Activated CD4-positive, alpha-beta T cell treated with anti-CD3 and anti-CD28 coated beads, Interleukin-2, amount 10 ng/mL, durations not matched to agents 7 days and 5 days (primary cell): ENCODE measurements at regions not wholly inside any gene's neighbourhood (a gene's known extent, or its start where the extent isn't known, plus 50 kb on each side); places are given as distances from the start of the nearest gene placed in this dataset.
"Not testable (repeated sequence)": the region's sequence is repeated elsewhere in the genome, so short reads cannot be mapped to it uniquely, and the experiment has no call there.

Experiments used
- CTCF ChIA-PET: fragments of 350-600 bp; sonication (Branson Sonifier 250); formaldehyde crosslinking; loops from one replicate; lab custom pipeline; 2021; ENCODE audit warnings: antibody characterized with exemption; lab: Charles Lee
- POLR2A ChIA-PET: fragments of 350-600 bp; sonication (Branson Sonifier 250); formaldehyde crosslinking; loops from one replicate; lab custom pipeline; 2021; ENCODE audit warnings: antibody characterized with exemption; lab: Charles Lee
- DNase-seq: peaks from one replicate; pipeline ENCODE4 v3.0.0-alpha.2; 2020
- H3K27ac Mint-ChIP-seq: one replicate; pipeline ENCODE4 v1.8.0; 2021; ENCODE audit warnings: mild to moderate bottlenecking, moderate library complexity, mixed read lengths
- H3K27me3 Mint-ChIP-seq: one replicate; pipeline ENCODE4 v1.8.0; 2021; ENCODE audit warnings: mixed read lengths
- H3K36me3 Mint-ChIP-seq: one replicate; pipeline ENCODE4 v1.8.0; 2021; ENCODE audit warnings: low read depth, mixed read lengths
- H3K4me1 Mint-ChIP-seq: one replicate; pipeline ENCODE4 v1.8.0; 2021; ENCODE audit warnings: mixed read lengths
- H3K4me3 Mint-ChIP-seq: one replicate; pipeline ENCODE4 v1.8.0; 2021; ENCODE audit warnings: mild to moderate bottlenecking, moderate library complexity, mixed read lengths
- H3K9me3 Mint-ChIP-seq: one replicate; pipeline ENCODE4 v1.8.0; 2021; ENCODE audit warnings: mixed read lengths

GRCh38 chr10:43929122-43929521, 280.4 kb upstream of the ZNF32 start:
- CTCF ChIA-PET = no interaction called here
- POLR2A ChIA-PET = no interaction called here
- no peaks in the 10 kb centered on the region for H3K36me3 Mint-ChIP-seq
- peaks cover 3% of the 10 kb centered on the region for H3K27me3 Mint-ChIP-seq
- no peak overlapping the region for H3K27ac Mint-ChIP-seq
- no peak overlapping the region for H3K4me3 Mint-ChIP-seq
- DNase-seq = no peak
- no peaks in the 10 kb centered on the region for H3K4me1 Mint-ChIP-seq
- no peaks in the 10 kb centered on the region for H3K9me3 Mint-ChIP-seq

DNA sequence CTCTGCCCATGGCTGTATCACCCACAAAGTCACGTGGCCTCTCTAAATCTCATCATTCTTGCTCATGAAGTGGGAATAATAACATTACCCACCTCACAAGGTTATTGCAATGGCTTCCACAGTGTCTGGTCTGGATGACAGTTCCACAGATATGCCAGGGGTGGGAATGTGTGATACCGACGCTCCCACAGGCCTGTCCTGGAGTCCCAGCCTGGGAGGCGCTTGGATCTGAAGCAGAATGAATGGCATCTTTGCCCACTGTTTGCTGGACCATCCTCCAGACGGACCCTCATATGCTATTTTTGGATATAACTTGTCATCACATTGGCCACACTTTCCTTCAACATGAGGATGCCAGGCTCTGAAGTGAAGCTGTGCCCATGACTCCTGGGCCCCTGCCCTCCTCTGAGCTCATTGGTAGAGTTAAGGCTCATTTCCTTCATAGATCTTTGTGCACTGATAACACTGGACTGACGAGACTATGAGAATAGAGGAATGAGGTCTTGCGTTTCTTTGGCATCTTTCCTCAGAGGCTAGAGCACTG, 279.8 kb upstream of the ZNF32 start:
- POLR2A ChIA-PET = no interaction called here
- H3K36me3 Mint-ChIP-seq = no peaks in the 10 kb centered on the region
- no peaks in the 10 kb centered on the region for H3K4me1 Mint-ChIP-seq
- CTCF ChIA-PET = no interaction called here
- H3K4me3 Mint-ChIP-seq = no peak overlapping the region
- H3K27me3 Mint-ChIP-seq = no peaks in the 10 kb centered on the region
- no peak overlapping the region for H3K27ac Mint-ChIP-seq
- DNase-seq = no peak
- no peaks in the 10 kb centered on the region for H3K9me3 Mint-ChIP-seq

- DNase-seq = no peak
- Mint-ChIP-seq H3K9me3 (no peaks in the 10 kb centered on the region), H3K27me3 (no peaks in the 10 kb centered on the region), H3K4me3 (no peak overlapping the region), H3K27ac (no peak overlapping the region), H3K4me1 (no peaks in the 10 kb centered on the region), H3K36me3 (no peaks in the 10 kb centered on the region)
- CTCF ChIA-PET = interaction anchor here (0.6 kb wide), 1 partner anchor 21 kb away, joined by 3 read pairs; no protein-coding TSS in a partner anchor
- POLR2A ChIA-PET = no interaction called here
Measured at GRCh38 chr10:43926875-43927406, 278.3 kb upstream of the ZNF32 start.

DNA sequence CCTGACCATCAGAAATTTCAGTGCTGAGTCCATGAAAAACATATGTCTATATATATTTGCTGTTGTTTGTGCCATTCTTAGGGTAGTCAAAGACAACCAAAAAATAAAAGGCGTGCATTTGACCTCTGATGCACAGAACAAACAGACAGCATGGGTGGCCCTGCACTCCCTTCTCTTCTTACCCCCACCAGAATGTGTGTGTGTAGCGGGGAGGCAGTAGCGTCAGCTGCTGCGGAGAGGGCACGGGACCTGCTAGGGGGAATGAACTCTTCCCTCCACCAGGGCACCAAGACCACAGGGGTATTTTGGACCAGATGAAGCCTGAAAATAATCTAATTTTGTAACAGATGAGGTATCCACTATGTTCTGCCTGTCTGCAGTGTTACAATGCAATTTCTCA, 277.7 kb upstream of the ZNF32 start:
- Mint-ChIP-seq H3K27me3 (no peaks in the 10 kb centered on the region), H3K4me1 (no peaks in the 10 kb centered on the region), H3K27ac (no peak overlapping the region), H3K4me3 (no peak overlapping the region), H3K36me3 (no peaks in the 10 kb centered on the region), H3K9me3 (no peaks in the 10 kb centered on the region)
- CTCF ChIA-PET = interaction anchor here (0.6 kb wide), 1 partner anchor 21 kb away, joined by 3 read pairs; no protein-coding TSS in a partner anchor
- POLR2A ChIA-PET = no interaction called here
- DNase-seq = no peak

DNA sequence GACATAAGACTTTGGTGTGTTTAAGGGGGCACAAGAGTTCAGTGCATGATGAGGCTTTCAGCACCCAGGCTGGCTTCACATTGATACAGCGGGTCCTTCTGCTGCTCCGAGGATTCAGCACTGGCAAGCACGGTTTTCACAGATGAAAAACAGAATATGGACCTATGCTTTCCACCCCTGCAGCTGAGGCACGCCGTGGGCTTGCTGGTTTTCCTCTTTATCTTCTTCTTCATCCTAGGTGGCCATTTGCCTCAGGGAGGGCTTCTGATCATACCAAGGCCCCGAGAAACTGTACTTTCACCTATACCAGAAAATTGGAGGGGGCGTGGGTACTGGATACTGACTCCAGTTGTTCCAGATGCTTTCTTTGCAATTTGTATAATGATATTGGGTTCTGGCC, 277.1 kb upstream of the ZNF32 start:
- ChIA-PET POLR2A (no interaction called here), CTCF (interaction anchor here (0.5 to 1.1 kb wide), 2 partner anchors 232 to 490 kb away, joined by 3 read pairs; no protein-coding TSS in a partner anchor)
- no peaks in the 10 kb centered on the region for H3K9me3 Mint-ChIP-seq
- H3K27ac Mint-ChIP-seq = no peak overlapping the region
- no peaks in the 10 kb centered on the region for H3K27me3 Mint-ChIP-seq
- no peaks in the 10 kb centered on the region for H3K4me1 Mint-ChIP-seq
- H3K36me3 Mint-ChIP-seq = no peaks in the 10 kb centered on the region
- DNase-seq = no peak
- H3K4me3 Mint-ChIP-seq = no peak overlapping the region

GRCh38 chr10:43923328-43923727, 274.6 kb upstream of the ZNF32 start:
- POLR2A ChIA-PET = interaction anchor here (0.6 kb wide), 1 partner anchor 84 kb away, joined by 3 read pairs; no protein-coding TSS in a partner anchor
- no peaks in the 10 kb centered on the region for H3K27me3 Mint-ChIP-seq
- no peaks in the 10 kb centered on the region for H3K36me3 Mint-ChIP-seq
- CTCF ChIA-PET = no interaction called here
- no peaks in the 10 kb centered on the region for H3K4me1 Mint-ChIP-seq
- no peaks in the 10 kb centered on the region for H3K9me3 Mint-ChIP-seq
- H3K27ac Mint-ChIP-seq = no peak overlapping the region
- no peak for DNase-seq
- no peak overlapping the region for H3K4me3 Mint-ChIP-seq

- no peak overlapping the region for H3K27ac Mint-ChIP-seq
- no peaks in the 10 kb centered on the region for H3K36me3 Mint-ChIP-seq
- no peaks in the 10 kb centered on the region for H3K4me1 Mint-ChIP-seq
- ChIA-PET CTCF (no interaction called here), POLR2A (no interaction called here)
- H3K9me3 Mint-ChIP-seq = no peaks in the 10 kb centered on the region
- peaks cover 3% of the 10 kb centered on the region for H3K27me3 Mint-ChIP-seq
- no peak for DNase-seq
- H3K4me3 Mint-ChIP-seq = no peak overlapping the region
Measured at GRCh38 chr10:43922335-43923280, 273.9 kb upstream of the ZNF32 start.

- ChIA-PET CTCF (no interaction called here), POLR2A (no interaction called here)
- no peak overlapping the region for H3K4me3 Mint-ChIP-seq
- H3K27ac Mint-ChIP-seq = no peak overlapping the region
- no peaks in the 10 kb centered on the region for H3K36me3 Mint-ChIP-seq
- H3K9me3 Mint-ChIP-seq = no peaks in the 10 kb centered on the region
- no peaks in the 10 kb centered on the region for H3K4me1 Mint-ChIP-seq
- no peak for DNase-seq
- peaks cover 6% of the 10 kb centered on the region for H3K27me3 Mint-ChIP-seq
Measured at GRCh38 chr10:43921881-43922280, 273.2 kb upstream of the ZNF32 start.

GRCh38 chr10:43921478-43921877, 272.8 kb upstream of the ZNF32 start:
- H3K4me1 Mint-ChIP-seq = no peaks in the 10 kb centered on the region
- no peak overlapping the region for H3K27ac Mint-ChIP-seq
- H3K27me3 Mint-ChIP-seq = peaks cover 8% of the 10 kb centered on the region
- POLR2A ChIA-PET = no interaction called here
- no peaks in the 10 kb centered on the region for H3K36me3 Mint-ChIP-seq
- no peaks in the 10 kb centered on the region for H3K9me3 Mint-ChIP-seq
- DNase-seq = no peak
- no peak overlapping the region for H3K4me3 Mint-ChIP-seq
- CTCF ChIA-PET = no interaction called here

- CTCF ChIA-PET, H3K4me1 Mint-ChIP-seq, POLR2A ChIA-PET: not testable (repeated sequence)
Measured at GRCh38 chr10:43920236-43920758, 271.6 kb upstream of the ZNF32 start.

DNA sequence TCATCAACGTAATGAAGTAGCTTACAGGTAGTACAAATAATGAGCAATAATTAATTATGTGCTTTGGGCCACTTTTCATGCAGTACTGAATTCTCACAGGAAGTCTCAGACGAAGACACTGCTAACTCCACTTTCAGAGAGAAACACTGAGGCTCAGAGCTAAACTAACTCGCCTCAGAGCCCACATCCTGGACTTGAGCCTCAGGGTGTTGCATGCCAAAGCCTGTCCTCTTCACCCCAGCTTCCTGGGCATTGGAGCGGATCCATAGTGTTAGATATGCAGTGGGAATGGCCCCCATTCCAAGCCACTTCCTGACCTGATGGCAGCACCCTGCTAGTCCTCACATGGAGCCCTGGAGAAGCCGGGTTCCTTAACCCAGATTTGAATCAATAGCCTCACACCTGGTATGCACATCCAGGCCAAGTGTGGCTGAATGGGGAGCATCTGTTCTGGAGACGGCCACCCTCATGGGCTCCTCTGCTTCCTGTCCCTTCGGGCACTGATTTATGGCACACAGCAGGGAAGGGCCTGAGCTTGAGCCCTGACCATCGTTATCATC, 265.1 kb upstream of the ZNF32 start:
- Mint-ChIP-seq H3K9me3 (no peaks in the 10 kb centered on the region), H3K27me3 (peaks cover 9% of the 10 kb centered on the region), H3K36me3 (no peaks in the 10 kb centered on the region), H3K4me1 (no peaks in the 10 kb centered on the region), H3K27ac (no peak overlapping the region), H3K4me3 (no peak overlapping the region)
- ChIA-PET CTCF (no interaction called here), POLR2A (no interaction called here)
- no peak for DNase-seq

More at GRCh38 chr10:43920236-43920758, 271.6 kb upstream of the ZNF32 start:
- not testable (repeated sequence) for H3K4me3 Mint-ChIP-seq, H3K36me3 Mint-ChIP-seq, H3K27me3 Mint-ChIP-seq, H3K27ac Mint-ChIP-seq, DNase-seq, H3K9me3 Mint-ChIP-seq

DNA sequence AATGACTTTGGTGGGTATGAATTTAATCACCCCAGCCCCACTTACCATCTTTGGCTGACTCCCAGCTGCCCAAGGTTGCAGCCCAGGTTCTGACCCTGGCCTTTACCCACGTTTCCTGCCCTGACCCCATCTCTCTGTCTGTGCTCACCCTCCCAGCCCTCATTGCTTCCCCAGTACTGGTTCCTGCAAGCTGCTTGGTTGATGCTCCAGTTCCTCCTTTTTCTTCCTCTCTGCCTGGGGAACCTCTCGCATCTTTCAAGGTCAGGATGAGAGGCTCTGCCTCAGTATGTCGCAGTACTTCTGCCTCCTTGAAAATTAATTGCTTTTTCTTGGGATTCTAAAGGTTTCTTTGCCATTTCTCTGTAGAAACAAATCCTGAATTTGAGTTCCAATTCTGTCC, 263.8 kb upstream of the ZNF32 start:
- POLR2A ChIA-PET = no interaction called here
- H3K27me3 Mint-ChIP-seq = peaks cover 6% of the 10 kb centered on the region
- CTCF ChIA-PET = interaction anchor here (1.9 kb wide), 1 partner anchor 10 kb away, joined by 8 read pairs; no protein-coding TSS in a partner anchor
- H3K27ac Mint-ChIP-seq = no peak overlapping the region
- no peaks in the 10 kb centered on the region for H3K36me3 Mint-ChIP-seq
- no peak overlapping the region for H3K4me3 Mint-ChIP-seq
- no peaks in the 10 kb centered on the region for H3K4me1 Mint-ChIP-seq
- no peak for DNase-seq
- no peaks in the 10 kb centered on the region for H3K9me3 Mint-ChIP-seq

GRCh38 chr10:43906490-43906889, 257.8 kb upstream of the ZNF32 start:
- no peak for DNase-seq
- ChIA-PET POLR2A (no interaction called here), CTCF (no interaction called here)
- no peak overlapping the region for H3K27ac Mint-ChIP-seq
- H3K27me3 Mint-ChIP-seq = peaks cover 3% of the 10 kb centered on the region
- H3K36me3 Mint-ChIP-seq = no peaks in the 10 kb centered on the region
- no peaks in the 10 kb centered on the region for H3K4me1 Mint-ChIP-seq
- H3K4me3 Mint-ChIP-seq = no peak overlapping the region
- no peaks in the 10 kb centered on the region for H3K9me3 Mint-ChIP-seq
